H1 (cell line): ENCODE measurements at regions not wholly inside any gene's neighbourhood (a gene's known extent, or its start where the extent isn't known, plus 50 kb on each side); places are given as distances from the start of the nearest gene placed in this dataset.

Experiments used
- CBX8 ChIP-seq: fragments of 300-800, 300-1000 bp; sonication (generic); IDR thresholded peaks from 2 replicates; pipeline ENCODE4 v1.7.1; 2016; ENCODE audit warnings: low read depth, low read length, borderline replicate concordance
- CTCF ChIP-seq, 3 experiments: IDR thresholded peaks; 1 replicate in 2 of 3; 2 replicates in 1 of 3; pipeline versions ENCODE4 v1.5.1 to v1.6.1; 2011; ENCODE audit warnings: low read length in 3 of 3, mild to moderate bottlenecking in 3 of 3, inconsistent platforms in 2 of 3, low read depth in 1 of 3, moderate library complexity in 1 of 3; ENCODE audit not compliant: insufficient read depth in 1 of 3; ENCODE audit errors: control extremely low read depth in 1 of 3
- EGR1 ChIP-seq: IDR thresholded peaks from 2 replicates; pipeline ENCODE4 v1.6.1; 2011; ENCODE audit warnings: low read depth, low read length, borderline replicate concordance
- JUND ChIP-seq: IDR thresholded peaks from 2 replicates; pipeline ENCODE4 v1.6.1; 2011; ENCODE audit warnings: mild to moderate bottlenecking, improper control_type of control experiment, low read length
- POLR2A ChIP-seq, 2 experiments: IDR thresholded peaks; 1 replicate in 1 of 2; 2 replicates in 1 of 2; pipeline ENCODE4 v1.6.1; 2011; ENCODE audit warnings: low read depth in 2 of 2, low read length in 2 of 2, mild to moderate bottlenecking in 2 of 2; ENCODE audit errors: control extremely low read depth in 1 of 2
- RNF2 ChIP-seq: fragments of 200-900, 300-1000 bp; sonication (generic); IDR thresholded peaks from 2 replicates; pipeline ENCODE4 v1.7.1; 2016; ENCODE audit warnings: borderline replicate concordance, low read depth, mild to moderate bottlenecking, antibody characterized with exemption, low read length; ENCODE audit not compliant: poor library complexity, severe bottlenecking; ENCODE audit errors: missing control alignments

GRCh38 chr5:24389968-24390367, 254.8 kb downstream of the CDH10 start:
- TF ChIP-seq RNF2 (no peak), CTCF (IDR thresholded peaks at IDR 0.05; ENCODE audit: control extremely low read depth in 1 of 3, insufficient read depth in 1 of 3, low read depth in 1 of 3, low read length in 3 of 3) (no peak), CBX8 (no peak), JUND (no peak), POLR2A (IDR thresholded peaks at IDR 0.05; ENCODE audit: control extremely low read depth in 1 of 2, low read depth in 2 of 2, low read length in 2 of 2) (no peak), EGR1 (no peak)
